ENCODE measurements at regions not wholly inside any gene's neighbourhood (a gene's known extent, or its start where the extent isn't known, plus 50 kb on each side); places are given as distances from the start of the nearest gene placed in this dataset.

DNA sequence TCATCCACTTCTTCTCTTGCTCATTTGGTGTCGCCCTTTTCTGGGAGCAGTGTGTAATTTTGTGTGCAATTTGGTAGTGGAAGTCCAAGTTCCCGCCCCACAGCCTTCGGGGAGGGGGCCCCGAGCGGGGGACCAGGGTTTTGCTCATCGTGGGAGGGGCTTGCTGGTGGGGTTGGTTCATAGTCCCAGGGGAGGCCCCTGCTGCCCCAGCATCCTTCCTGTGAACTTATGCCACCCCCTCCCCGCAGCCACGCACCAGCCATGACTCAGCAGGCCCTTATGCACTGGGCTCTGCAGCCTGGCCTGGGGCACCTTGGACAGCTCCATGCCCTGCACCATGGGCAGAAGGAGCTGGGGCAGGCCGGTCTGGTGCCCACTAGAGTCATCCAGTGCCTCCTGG is 1183.6 kb downstream of the BRD1 start:
- Histone ChIP-seq H4K8ac (ENCODE audit: low read depth, low read length) (no peak overlapping the region), H3K79me1 (ENCODE audit: low read depth, low read length) (peaks cover 37% of the 10 kb centered on the region), H3K9me3 (replicated peaks in 1 of 2; ENCODE audit: control insufficient read depth in 2 of 2, insufficient read depth in 1 of 2, low read depth in 1 of 2, low read length in 2 of 2) (no peaks in the 10 kb centered on the region), H3K18ac (ENCODE audit: low read length) (no peak overlapping the region), H3K4ac (ENCODE audit: low read length) (no peak overlapping the region), H2BK12ac (ENCODE audit: low read length) (no peak overlapping the region), H3K36me3 (replicated peaks in 1 of 2; ENCODE audit: control insufficient read depth in 2 of 2, insufficient read depth in 2 of 2, low read length in 2 of 2) (peaks cover 0 to 4% of the 10 kb centered on the region in 2 donors), H2BK120ac (ENCODE audit: low read depth, low read length) (no peak overlapping the region), H3K9ac (ENCODE audit: low read depth, low read length, poor library complexity) (peak overlapping the region; percentile 21), H3K4me3 (ENCODE audit: low read length in 2 of 2) (no peak overlapping the region), H4K91ac (ENCODE audit: low read depth, low read length, poor library complexity) (peak overlapping the region; percentile 43), H3K4me1 (ENCODE audit: control insufficient read depth in 2 of 2, insufficient read depth in 1 of 2, low read depth in 1 of 2, low read length in 2 of 2) (peaks cover 0 to 3% of the 10 kb centered on the region in 2 donors), H2AK5ac (ENCODE audit: low read depth, low read length) (no peak overlapping the region), H3K27ac (replicated peaks; ENCODE audit: low read length) (no peak overlapping the region), H3K23ac (ENCODE audit: low read depth, low read length, poor library complexity) (peak overlapping the region; percentile 55), H2BK5ac (ENCODE audit: low read length) (no peak overlapping the region), H2AFZ (ENCODE audit: low read length) (no peak overlapping the region), H3K14ac (ENCODE audit: low read length) (no peak overlapping the region), H3K27me3 (ENCODE audit: control insufficient read depth in 3 of 3, insufficient read depth in 3 of 3, low read depth in 1 of 3, low read length in 3 of 3) (no peaks in the 10 kb centered on the region), H3K4me2 (ENCODE audit: insufficient read depth, low read length, poor library complexity, severe bottlenecking) (no peak overlapping the region), H2BK15ac (ENCODE audit: low read length) (no peak overlapping the region)
- DNase-seq (ENCODE audit: low spot score) = no peak
- WGBS, 2 donors (ENCODE audit: extremely low coverage in 2 of 2, insufficient read length in 2 of 2, insufficient replicate concordance in 1 of 2) = no CpG with 5 or more reads among the region's 9 CpGs

DNA sequence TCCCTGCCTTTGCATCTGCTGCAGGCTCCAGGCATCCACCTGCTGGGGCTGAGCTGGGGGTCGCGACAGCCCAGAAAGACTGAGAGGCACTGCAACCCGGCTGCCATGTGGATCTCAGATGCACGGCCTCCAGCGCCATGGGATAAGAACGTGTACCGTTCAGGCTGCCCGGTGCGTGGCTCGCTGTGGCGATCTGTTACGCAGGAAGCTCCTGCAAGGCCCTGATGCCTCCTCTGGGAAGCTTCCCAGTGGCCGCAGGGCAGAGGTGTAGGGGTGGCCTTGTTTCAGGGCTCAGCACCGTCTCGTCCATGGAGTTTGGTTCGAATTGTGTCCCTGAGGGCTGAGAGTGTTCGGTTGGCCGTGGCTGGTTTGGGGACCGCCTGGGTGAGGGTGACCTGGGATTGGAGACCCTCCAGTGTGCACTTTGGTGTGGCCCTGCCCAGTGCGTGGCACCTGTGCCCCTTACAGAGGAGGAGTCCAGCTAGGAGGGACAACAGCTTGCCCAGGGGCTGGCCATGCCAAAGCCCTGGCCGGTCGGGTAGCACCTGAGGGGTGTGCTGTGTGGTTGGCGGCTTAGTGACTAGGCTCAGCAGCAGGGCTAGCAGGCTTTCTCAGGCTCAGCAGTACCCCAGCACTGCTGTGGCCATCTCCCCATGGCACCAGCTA is 1184.5 kb downstream of the BRD1 start:
- WGBS, 2 donors (ENCODE audit: extremely low coverage in 2 of 2, insufficient read length in 2 of 2, insufficient replicate concordance in 1 of 2) = no CpG with 5 or more reads among the region's 23 CpGs
- H3K27me3 ChIP-seq (ENCODE audit: control insufficient read depth in 3 of 3, insufficient read depth in 3 of 3, low read depth in 1 of 3, low read length in 3 of 3) = no peaks in the 10 kb centered on the region
- peaks cover 0 to 3% of the 10 kb centered on the region in 2 donors for H3K4me1 ChIP-seq (ENCODE audit: control insufficient read depth in 2 of 2, insufficient read depth in 1 of 2, low read depth in 1 of 2, low read length in 2 of 2)
- H3K14ac ChIP-seq (ENCODE audit: low read length) = no peak overlapping the region
- peak overlapping the region; percentile 83 for H2AK5ac ChIP-seq (ENCODE audit: low read depth, low read length)
- H2BK15ac ChIP-seq (ENCODE audit: low read length) = no peak overlapping the region
- peak overlapping the region; percentile 25 for H2BK12ac ChIP-seq (ENCODE audit: low read length)
- H3K18ac ChIP-seq (ENCODE audit: low read length) = peak overlapping the region; percentile 4
- H3K27ac ChIP-seq (replicated peaks; ENCODE audit: low read length) = no peak overlapping the region
- H3K79me1 ChIP-seq (ENCODE audit: low read depth, low read length) = peaks cover 36% of the 10 kb centered on the region
- H3K4me2 ChIP-seq (ENCODE audit: insufficient read depth, low read length, poor library complexity, severe bottlenecking) = no peak overlapping the region
- H3K4ac ChIP-seq (ENCODE audit: low read length) = no peak overlapping the region
- DNase-seq (ENCODE audit: low spot score) = no peak
- H2BK120ac ChIP-seq (ENCODE audit: low read depth, low read length) = no peak overlapping the region
- H3K9ac ChIP-seq (ENCODE audit: low read depth, low read length, poor library complexity) = no peak overlapping the region
- H2AFZ ChIP-seq (ENCODE audit: low read length) = no peak overlapping the region
- H3K9me3 ChIP-seq (replicated peaks in 1 of 2; ENCODE audit: control insufficient read depth in 2 of 2, insufficient read depth in 1 of 2, low read depth in 1 of 2, low read length in 2 of 2) = no peaks in the 10 kb centered on the region
- H3K36me3 ChIP-seq (replicated peaks in 1 of 2; ENCODE audit: control insufficient read depth in 2 of 2, insufficient read depth in 2 of 2, low read length in 2 of 2) = peaks cover 0 to 4% of the 10 kb centered on the region in 2 donors
- H2BK5ac ChIP-seq (ENCODE audit: low read length) = peak overlapping the region; percentile 29
- no peak overlapping the region for H4K8ac ChIP-seq (ENCODE audit: low read depth, low read length)
- H3K23ac ChIP-seq (ENCODE audit: low read depth, low read length, poor library complexity) = peak overlapping the region; percentile 27
- no peak overlapping the region for H3K4me3 ChIP-seq (ENCODE audit: low read length in 2 of 2)
- no peak overlapping the region for H4K91ac ChIP-seq (ENCODE audit: low read depth, low read length, poor library complexity)

DNA sequence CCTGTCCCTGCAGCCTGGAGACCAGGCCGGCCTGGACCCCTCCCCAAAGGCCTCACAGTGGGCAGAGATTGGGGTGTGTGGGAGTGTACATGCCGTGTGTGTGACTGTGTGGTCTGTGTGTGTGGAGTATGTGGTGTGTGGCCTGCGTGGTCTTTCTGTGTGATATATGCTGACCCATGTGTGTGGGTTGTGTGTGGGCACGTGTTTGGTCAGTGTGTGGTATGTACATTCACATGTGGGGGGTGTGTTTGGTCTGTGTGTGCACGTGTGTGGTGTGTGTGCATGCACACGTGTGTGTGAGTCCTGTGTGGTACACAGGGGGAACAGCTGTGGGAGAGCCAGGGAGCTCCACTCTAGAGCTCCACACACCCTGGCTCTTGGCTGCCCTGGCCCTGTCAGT is 1185.1 kb downstream of the BRD1 start:
- Histone ChIP-seq H3K4me2 (ENCODE audit: insufficient read depth, low read length, poor library complexity, severe bottlenecking) (no peak overlapping the region), H3K4me3 (ENCODE audit: low read length in 2 of 2) (no peak overlapping the region), H3K4ac (ENCODE audit: low read length) (peak overlapping the region; percentile 2), H2BK5ac (ENCODE audit: low read length) (peak overlapping the region; percentile 24), H3K36me3 (replicated peaks in 1 of 2; ENCODE audit: control insufficient read depth in 2 of 2, insufficient read depth in 2 of 2, low read length in 2 of 2) (peaks cover 0 to 2% of the 10 kb centered on the region in 2 donors), H2AK5ac (ENCODE audit: low read depth, low read length) (peak overlapping the region; percentile 97), H3K18ac (ENCODE audit: low read length) (peak overlapping the region; percentile 52), H3K23ac (ENCODE audit: low read depth, low read length, poor library complexity) (no peak overlapping the region), H2AFZ (ENCODE audit: low read length) (no peak overlapping the region), H2BK15ac (ENCODE audit: low read length) (peak overlapping the region; percentile 81), H4K91ac (ENCODE audit: low read depth, low read length, poor library complexity) (no peak overlapping the region), H3K4me1 (ENCODE audit: control insufficient read depth in 2 of 2, insufficient read depth in 1 of 2, low read depth in 1 of 2, low read length in 2 of 2) (peaks cover 0 to 3% of the 10 kb centered on the region in 2 donors), H2BK12ac (ENCODE audit: low read length) (peak overlapping the region; percentile 7), H3K79me1 (ENCODE audit: low read depth, low read length) (peaks cover 32% of the 10 kb centered on the region), H3K27ac (replicated peaks; ENCODE audit: low read length) (no peak overlapping the region), H3K27me3 (ENCODE audit: control insufficient read depth in 3 of 3, insufficient read depth in 3 of 3, low read depth in 1 of 3, low read length in 3 of 3) (no peaks in the 10 kb centered on the region), H3K9me3 (replicated peaks in 1 of 2; ENCODE audit: control insufficient read depth in 2 of 2, insufficient read depth in 1 of 2, low read depth in 1 of 2, low read length in 2 of 2) (no peaks in the 10 kb centered on the region), H3K14ac (ENCODE audit: low read length) (peak overlapping the region; percentile 63), H3K9ac (ENCODE audit: low read depth, low read length, poor library complexity) (no peak overlapping the region), H4K8ac (ENCODE audit: low read depth, low read length) (no peak overlapping the region), H2BK120ac (ENCODE audit: low read depth, low read length) (no peak overlapping the region)
- no peak for DNase-seq (ENCODE audit: low spot score)
- no CpG with 5 or more reads among the region's 6 CpGs for WGBS, 2 donors (ENCODE audit: extremely low coverage in 2 of 2, insufficient read length in 2 of 2, insufficient replicate concordance in 1 of 2)

DNA sequence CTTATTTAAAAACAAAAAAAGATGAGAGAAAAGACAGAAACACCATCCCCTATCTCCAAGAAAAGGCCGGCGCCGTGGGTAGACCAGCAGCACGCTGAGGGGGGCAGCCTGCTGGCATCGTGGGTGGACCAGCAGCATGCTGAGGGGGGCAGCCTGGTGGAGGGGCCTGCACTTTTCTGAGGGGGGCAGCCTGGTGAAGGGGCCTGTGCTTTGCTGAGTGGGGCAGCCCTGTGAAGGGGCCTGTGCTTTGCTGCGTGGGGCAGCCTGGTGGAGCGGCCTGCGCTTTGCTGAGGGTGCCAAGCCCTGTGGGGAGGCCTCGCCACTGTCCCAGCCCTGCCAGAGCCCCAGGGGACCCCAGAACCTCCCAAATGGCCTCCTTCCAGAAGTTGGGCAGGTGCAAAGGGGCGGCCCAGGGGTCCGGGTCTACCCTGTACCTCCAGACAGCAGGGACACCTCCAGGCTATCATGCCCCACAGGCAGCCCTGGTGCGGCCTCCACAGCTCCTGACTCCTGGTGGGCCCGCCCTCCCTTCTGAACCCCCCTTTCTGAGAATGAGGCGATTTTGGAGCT is 1185.7 kb downstream of the BRD1 start:
- Histone ChIP-seq H3K27me3 (ENCODE audit: control insufficient read depth in 3 of 3, insufficient read depth in 3 of 3, low read depth in 1 of 3, low read length in 3 of 3) (no peaks in the 10 kb centered on the region), H3K79me1 (ENCODE audit: low read depth, low read length) (peaks cover 34% of the 10 kb centered on the region), H3K9me3 (replicated peaks in 1 of 2; ENCODE audit: control insufficient read depth in 2 of 2, insufficient read depth in 1 of 2, low read depth in 1 of 2, low read length in 2 of 2) (no peaks in the 10 kb centered on the region), H3K14ac (ENCODE audit: low read length) (peak overlapping the region; percentile 63), H3K4me2 (ENCODE audit: insufficient read depth, low read length, poor library complexity, severe bottlenecking) (no peak overlapping the region), H3K4me3 (ENCODE audit: low read length in 2 of 2) (no peak overlapping the region), H2BK15ac (ENCODE audit: low read length) (peak overlapping the region; percentile 81), H3K36me3 (replicated peaks in 1 of 2; ENCODE audit: control insufficient read depth in 2 of 2, insufficient read depth in 2 of 2, low read length in 2 of 2) (peaks cover 0 to 2% of the 10 kb centered on the region in 2 donors), H3K23ac (ENCODE audit: low read depth, low read length, poor library complexity) (peak overlapping the region; percentile 65), H3K27ac (replicated peaks; ENCODE audit: low read length) (no peak overlapping the region), H4K8ac (ENCODE audit: low read depth, low read length) (peak overlapping the region; percentile 3), H2BK5ac (ENCODE audit: low read length) (peak overlapping the region; percentile 82), H2AFZ (ENCODE audit: low read length) (no peak overlapping the region), H3K4ac (ENCODE audit: low read length) (peak overlapping the region; percentile 84), H3K9ac (ENCODE audit: low read depth, low read length, poor library complexity) (no peak overlapping the region), H2BK120ac (ENCODE audit: low read depth, low read length) (no peak overlapping the region), H2AK5ac (ENCODE audit: low read depth, low read length) (peak overlapping the region; percentile 97), H4K91ac (ENCODE audit: low read depth, low read length, poor library complexity) (no peak overlapping the region), H3K4me1 (ENCODE audit: control insufficient read depth in 2 of 2, insufficient read depth in 1 of 2, low read depth in 1 of 2, low read length in 2 of 2) (peaks cover 0 to 3% of the 10 kb centered on the region in 2 donors), H3K18ac (ENCODE audit: low read length) (peak overlapping the region; percentile 85), H2BK12ac (ENCODE audit: low read length) (peak overlapping the region; percentile 58)
- no peak for DNase-seq (ENCODE audit: low spot score)
- no CpG with 5 or more reads among the region's 14 CpGs for WGBS, 2 donors (ENCODE audit: extremely low coverage in 2 of 2, insufficient read length in 2 of 2, insufficient replicate concordance in 1 of 2)
